ENCODE measurements at regions not wholly inside any gene's neighbourhood (a gene's known extent, or its start where the extent isn't known, plus 50 kb on each side); places are given as distances from the start of the nearest gene placed in this dataset.
A peak's percentile ranks its signal among the peaks of the same experiment; 100 is the strongest.

GRCh38 chr5:15009420-15009819 lies 137.8 kb upstream of the ANKH start:
- no peak for TF ChIP-seq CTCF (conservative IDR thresholded peaks at IDR 0.05; ENCODE audit: low read depth, low read length)
- TF ChIP-seq EZH2 (IDR thresholded peaks at IDR 0.05; ENCODE audit: borderline replicate concordance, low read depth, low read length, poor library complexity, severe bottlenecking): no peak
- Histone ChIP-seq H3K9me3 (ENCODE audit: low read depth, low read length, poor library complexity, severe bottlenecking) (no peaks in the 10 kb centered on the region), H3K4me1 (ENCODE audit: insufficient read depth, low read length, poor library complexity, severe bottlenecking) (peaks cover 5% of the 10 kb centered on the region), H3K36me3 (ENCODE audit: insufficient read depth, low read length, poor library complexity, severe bottlenecking) (no peaks in the 10 kb centered on the region), H3K27ac (ENCODE audit: low read depth, low read length, poor library complexity, severe bottlenecking) (no peak overlapping the region), H3K27me3 (replicated peaks; ENCODE audit: insufficient read depth, low read depth, low read length, poor library complexity) (no peaks in the 10 kb centered on the region), H3K4me3 (ENCODE audit: low read depth, low read length, poor library complexity, severe bottlenecking) (no peak overlapping the region)
- POLR2A ChIA-PET (ENCODE audit: low non-redundant PET): no interaction called here
- DNase-seq (ENCODE audit: low spot score): peak; percentile 57
- no TSS peak for BruUV-seq (replicated peaks)
- intact Hi-C loops (cut with micrococcal nuclease; ENCODE audit: unreplicated experiment): loop anchor here (10.0 kb wide), 1 partner anchor 1025 kb away; no protein-coding TSS in a partner anchor
- CTCF ChIA-PET: interaction anchor here (0.6 kb wide), 1 partner anchor 1124 kb away, joined by 4 read pairs; no protein-coding TSS in a partner anchor

- Histone ChIP-seq H3K27me3 (replicated peaks; ENCODE audit: insufficient read depth, low read depth, low read length, poor library complexity) (no peaks in the 10 kb centered on the region), H3K4me1 (ENCODE audit: insufficient read depth, low read length, poor library complexity, severe bottlenecking) (peaks cover 5% of the 10 kb centered on the region), H3K4me3 (ENCODE audit: low read depth, low read length, poor library complexity, severe bottlenecking) (no peak overlapping the region), H3K9me3 (ENCODE audit: low read depth, low read length, poor library complexity, severe bottlenecking) (no peaks in the 10 kb centered on the region), H3K36me3 (ENCODE audit: insufficient read depth, low read length, poor library complexity, severe bottlenecking) (no peaks in the 10 kb centered on the region), H3K27ac (ENCODE audit: low read depth, low read length, poor library complexity, severe bottlenecking) (no peak overlapping the region)
- TF ChIP-seq CTCF (conservative IDR thresholded peaks at IDR 0.05; ENCODE audit: low read depth, low read length) (no peak), EZH2 (IDR thresholded peaks at IDR 0.05; ENCODE audit: borderline replicate concordance, low read depth, low read length, poor library complexity, severe bottlenecking) (no peak)
- intact Hi-C loops (cut with micrococcal nuclease; ENCODE audit: unreplicated experiment): loop anchor here (10.0 kb wide), 1 partner anchor 1024 kb away; no protein-coding TSS in a partner anchor
- CTCF ChIA-PET: interaction anchor here (0.6 kb wide), 1 partner anchor 1123 kb away, joined by 4 read pairs; no protein-coding TSS in a partner anchor
- POLR2A ChIA-PET (ENCODE audit: low non-redundant PET): no interaction called here
- no TSS peak for BruUV-seq (replicated peaks)
- DNase-seq (ENCODE audit: low spot score): no peak
Measured at GRCh38 chr5:15008921-15009320, 137.3 kb upstream of the ANKH start.

- H3K4me1 ChIP-seq (ENCODE audit: insufficient read depth, low read length, poor library complexity, severe bottlenecking): peaks cover 5% of the 10 kb centered on the region
- H3K27me3 ChIP-seq (replicated peaks; ENCODE audit: insufficient read depth, low read depth, low read length, poor library complexity): no peaks in the 10 kb centered on the region
- no TSS peak for BruUV-seq (replicated peaks)
- DNase-seq (ENCODE audit: low spot score): peak; percentile 81
- POLR2A ChIA-PET (ENCODE audit: low non-redundant PET): no interaction called here
- no peaks in the 10 kb centered on the region for H3K9me3 ChIP-seq (ENCODE audit: low read depth, low read length, poor library complexity, severe bottlenecking)
- CTCF ChIA-PET: no interaction called here
- no peak overlapping the region for H3K27ac ChIP-seq (ENCODE audit: low read depth, low read length, poor library complexity, severe bottlenecking)
- intact Hi-C loops (cut with micrococcal nuclease; ENCODE audit: unreplicated experiment): loop anchor here (10.0 kb wide), 1 partner anchor 1024 kb away; no protein-coding TSS in a partner anchor
- no peaks in the 10 kb centered on the region for H3K36me3 ChIP-seq (ENCODE audit: insufficient read depth, low read length, poor library complexity, severe bottlenecking)
- H3K4me3 ChIP-seq (ENCODE audit: low read depth, low read length, poor library complexity, severe bottlenecking): no peak overlapping the region
- TF ChIP-seq CTCF (conservative IDR thresholded peaks at IDR 0.05; ENCODE audit: low read depth, low read length): no peak
- no peak for TF ChIP-seq EZH2 (IDR thresholded peaks at IDR 0.05; ENCODE audit: borderline replicate concordance, low read depth, low read length, poor library complexity, severe bottlenecking)
Measured at GRCh38 chr5:15008476-15008875, 136.9 kb upstream of the ANKH start.
